ENCODE measurements at regions not wholly inside any gene's neighbourhood (a gene's known extent, or its start where the extent isn't known, plus 50 kb on each side); places are given as distances from the start of the nearest gene placed in this dataset.

- TF ChIP-seq MAZ (IDR thresholded peaks at IDR 0.05; ENCODE audit: borderline replicate concordance, low read depth, low read length) (no peak), MAZ (CRISPR knock-in tag; IDR thresholded peaks at IDR 0.05; ENCODE audit: low read depth) (no peak), MAFF (IDR thresholded peaks at IDR 0.05; ENCODE audit: low read depth, low read length) (peak; percentile 74), ZNF562 (CRISPR knock-in tag; IDR thresholded peaks at IDR 0.05; ENCODE audit: borderline replicate concordance) (no peak), POGZ (CRISPR knock-in tag; IDR thresholded peaks at IDR 0.05) (no peak), GLI4 (CRISPR knock-in tag; IDR thresholded peaks at IDR 0.05; ENCODE audit: borderline replicate concordance) (no peak)
These were observed 242.7 kb upstream of the TTC14 start (continued) for GRCh38 chr3:180359061-180359952.

- H3K9ac ChIP-seq (ENCODE audit: insufficient read depth, low read depth, low read length), result no peak overlapping the region
- BruUV-seq (replicated peaks), result no TSS peak
- no peak for DNase-seq (ENCODE audit: low spot score)
- H3K27ac ChIP-seq (ENCODE audit: extremely low read length, insufficient read depth, low read length), result no peak overlapping the region
- FAIRE-seq, result no peak
- in situ Hi-C loops (cut with HindIII; ENCODE audit: extremely low pct_ligation_motif_present, low pct_unique_long_range_greater_than_20kb), result no loop called here
- no peak overlapping the region for H2AFZ ChIP-seq (ENCODE audit: low read length)
- no peaks in the 10 kb centered on the region for H4K20me1 ChIP-seq (ENCODE audit: insufficient read depth, low read length)
- intact Hi-C loops (cut with micrococcal nuclease; ENCODE audit: unreplicated experiment), result no loop called here
- H3K27me3 ChIP-seq (ENCODE audit: control insufficient read depth in 1 of 2, insufficient read depth in 2 of 2, low read length in 2 of 2), result no peaks in the 10 kb centered on the region
- WGBS (ENCODE audit: low lambda C conversion rate), result 0% methylated on average over 2 of the region's 2 CpGs
- POLR2A ChIA-PET, result no interaction called here
- H3K36me3 ChIP-seq (replicated peaks in 1 of 2; ENCODE audit: control insufficient read depth in 1 of 2, insufficient read depth in 2 of 2, low read length in 2 of 2), result no peaks in the 10 kb centered on the region
- no peak overlapping the region for H3K4me2 ChIP-seq (ENCODE audit: low read depth, low read length)
- no peak overlapping the region for H3K4me3 ChIP-seq (replicated peaks in 1 of 3; ENCODE audit: insufficient read depth in 1 of 3, low read depth in 2 of 3, low read length in 3 of 3)
- no peaks in the 10 kb centered on the region for H3K79me2 ChIP-seq (ENCODE audit: insufficient read depth, low read length)
- peaks cover 7% of the 10 kb centered on the region for H3K4me1 ChIP-seq (ENCODE audit: insufficient read depth, low read length)
- H3K9me3 ChIP-seq (ENCODE audit: low read length), result no peaks in the 10 kb centered on the region
- ATAC-seq, result no peak
- CTCF ChIA-PET (ENCODE audit: low intra/inter-chr PET ratio, low total read pairs), result no interaction called here
- TF ChIP-seq ZBTB7B (CRISPR knock-in tag; IDR thresholded peaks at IDR 0.05) (no peak), ZNF710 (CRISPR knock-in tag; IDR thresholded peaks at IDR 0.05; ENCODE audit: borderline replicate concordance) (no peak), NFAT5 (CRISPR knock-in tag; IDR thresholded peaks at IDR 0.05) (no peak), KAT7 (CRISPR knock-in tag; IDR thresholded peaks at IDR 0.05; ENCODE audit: borderline replicate concordance) (no peak)
These were observed 242.0 kb upstream of the TTC14 start for GRCh38 chr3:180359953-180360279.
